IMR-90 (cell line): ENCODE measurements at regions not wholly inside any gene's neighbourhood (a gene's known extent, or its start where the extent isn't known, plus 50 kb on each side); places are given as distances from the start of the nearest gene placed in this dataset.

Experiments
- ATAC-seq: fragments of 200-7000 bp; cut with Tn5 transposase; 2 replicates; pipeline ENCODE4 v1.9.1; 2020; ENCODE audit warnings: low read depth, mild to moderate bottlenecking, moderate library complexity
- BruUV-seq: library from RNA; stranded (reverse); fragments of 400-500 nt; replicated peaks from 2 replicates; lab custom pipeline; 2021; lab: Mats Ljungman, UMichigan
- CTCF ChIA-PET: fragments of 300-600 bp; formaldehyde crosslinking; extraction: SDS; loops from one replicate; lab custom pipeline; 2021; ENCODE audit warnings: antibody characterized with exemption; lab: Yijun Ruan, JAX
- POLR2A ChIA-PET: fragments of 300-600 bp; sonication (Branson Sonifier 250); formaldehyde crosslinking; loops from one replicate; lab custom pipeline; 2022; ENCODE audit warnings: antibody characterized with exemption; ENCODE audit not compliant: unreplicated experiment; lab: Charles Lee
- DNase-seq: peaks from one replicate; pipeline ENCODE4 v3.0.0; 2013
- H2AFZ ChIP-seq: replicated peaks from 2 replicates; pipeline ENCODE3; 2013; ENCODE audit warnings: low read length, mild to moderate bottlenecking; ENCODE audit not compliant: poor library complexity
- H2AK5ac ChIP-seq: 2 replicates; pipeline ENCODE4 v1.6.1; 2013; ENCODE audit warnings: low read depth, low read length, inconsistent platforms
- H2AK9ac ChIP-seq: replicated peaks from 2 replicates; pipeline ENCODE3; 2013; ENCODE audit warnings: mild to moderate bottlenecking, low read depth, low read length, moderate library complexity; ENCODE audit not compliant: poor library complexity
- H2BK120ac ChIP-seq: 2 replicates; pipeline ENCODE4 v1.6.1; 2013; ENCODE audit warnings: low read depth, low read length, inconsistent platforms
- H2BK15ac ChIP-seq: 3 replicates; pipeline ENCODE4 v1.6.1; 2013; ENCODE audit warnings: low read depth, low read length, inconsistent platforms
- H2BK20ac ChIP-seq: 2 replicates; pipeline ENCODE4 v1.6.1; 2013; ENCODE audit warnings: low read depth, mild to moderate bottlenecking, inconsistent platforms, low read length, moderate library complexity
- H2BK5ac ChIP-seq: 2 replicates; pipeline ENCODE4 v1.6.1; 2013; ENCODE audit warnings: mild to moderate bottlenecking, low read depth, low read length, inconsistent platforms; ENCODE audit not compliant: poor library complexity, severe bottlenecking
- H3K14ac ChIP-seq: replicated peaks from 2 replicates; pipeline ENCODE4 v1.6.1; 2013; ENCODE audit warnings: low read depth, low read length, inconsistent platforms
- H3K18ac ChIP-seq: 2 replicates; pipeline ENCODE4 v1.6.1; 2013; ENCODE audit warnings: low read depth, low read length, control low read depth
- H3K23ac ChIP-seq: 2 replicates; pipeline ENCODE4 v1.6.1; 2013; ENCODE audit warnings: low read depth, low read length, inconsistent platforms
- H3K27ac ChIP-seq: 2 replicates; pipeline ENCODE4 v1.5.1; 2013; ENCODE audit warnings: mild to moderate bottlenecking, control low read depth, low read length; ENCODE audit not compliant: insufficient read depth
- H3K27me3 ChIP-seq: 2 replicates; pipeline ENCODE4 v1.6.1; 2013; ENCODE audit warnings: low read length; ENCODE audit not compliant: control insufficient read depth, insufficient read depth
- H3K36me3 ChIP-seq: 2 replicates; pipeline ENCODE4 v1.6.1; 2013; ENCODE audit warnings: low read length, mixed read lengths; ENCODE audit not compliant: control insufficient read depth, insufficient read depth
- H3K4ac ChIP-seq: 2 replicates; pipeline ENCODE4 v1.6.1; 2013; ENCODE audit warnings: low read depth, low read length, inconsistent platforms
- H3K4me1 ChIP-seq: 2 replicates; pipeline ENCODE4 v1.6.1; 2013; ENCODE audit warnings: low read length, mixed read lengths; ENCODE audit not compliant: control insufficient read depth, insufficient read depth
- H3K4me2 ChIP-seq: 2 replicates; pipeline ENCODE4 v1.6.1; 2013; ENCODE audit warnings: low read depth, mild to moderate bottlenecking, control low read depth, low read length, moderate library complexity
- H3K4me3 ChIP-seq: 2 replicates; pipeline ENCODE4 v1.5.1; 2013; ENCODE audit warnings: low read depth, mild to moderate bottlenecking, control low read depth, low read length, moderate library complexity; ENCODE audit not compliant: insufficient read depth
- H3K56ac ChIP-seq: 2 replicates; pipeline ENCODE4 v1.6.1; 2013; ENCODE audit warnings: low read length, inconsistent platforms; ENCODE audit not compliant: insufficient read depth; ENCODE audit errors: extremely low read depth
- H3K79me1 ChIP-seq, 2 experiments: 2 replicates each; pipeline ENCODE4 v1.6.1; 2013; ENCODE audit warnings: low read length in 2 of 2, inconsistent platforms in 1 of 2, low read depth in 1 of 2
- H3K9ac ChIP-seq: 2 replicates; pipeline ENCODE4 v1.6.1; 2013; ENCODE audit warnings: low read depth, low read length, control low read depth
- H3K9me1 ChIP-seq: 2 replicates; pipeline ENCODE4 v1.6.1; 2013; ENCODE audit warnings: low read length, inconsistent platforms; ENCODE audit not compliant: insufficient read depth
- H3K9me3 ChIP-seq: 2 replicates; pipeline ENCODE4 v1.6.1; 2013; ENCODE audit warnings: low read length; ENCODE audit not compliant: control insufficient read depth, insufficient read depth
- H4K20me1 ChIP-seq: 2 replicates; pipeline ENCODE4 v1.6.1; 2013; ENCODE audit warnings: low read length, inconsistent platforms; ENCODE audit not compliant: insufficient read depth
- H4K5ac ChIP-seq: 2 replicates; pipeline ENCODE4 v1.6.1; 2013; ENCODE audit warnings: mild to moderate bottlenecking, low read depth, low read length, control low read depth
- H4K8ac ChIP-seq, 2 experiments: 2 replicates each; pipeline ENCODE4 v1.6.1; 2013; ENCODE audit warnings: low read depth in 2 of 2, low read length in 2 of 2, control low read depth in 1 of 2, inconsistent platforms in 1 of 2
- H4K91ac ChIP-seq: 2 replicates; pipeline ENCODE4 v1.6.1; 2013; ENCODE audit warnings: low read depth, low read length, inconsistent platforms; ENCODE audit not compliant: insufficient read depth
- CEBPB ChIP-seq: IDR thresholded peaks from 2 replicates; pipeline ENCODE4 v1.6.1; 2012; ENCODE audit warnings: low read depth, low read length, improper control_type of control experiment
- MAFK ChIP-seq: IDR thresholded peaks from 2 replicates; pipeline ENCODE4 v1.6.1; 2012; ENCODE audit warnings: low read depth, low read length, improper control_type of control experiment
- MAZ ChIP-seq: IDR thresholded peaks from 2 replicates; pipeline ENCODE4 v1.6.1; 2012; ENCODE audit warnings: low read depth, mild to moderate bottlenecking, low read length, improper control_type of control experiment, moderate library complexity, borderline replicate concordance
- SMC3 ChIP-seq: fragments of 150-350 bp; IDR thresholded peaks from 2 replicates; pipeline ENCODE4 v1.6.1; 2016; ENCODE audit warnings: low read depth, mild to moderate bottlenecking, antibody characterized with exemption, low read length, moderate library complexity
- WGBS, 2 experiments: methylation state at CpG; one replicate each; pipeline versions ENCODE4 v1.1.5 to v1.1.7; 2013; ENCODE audit warnings: missing lambda C conversion rate in 2 of 2; ENCODE audit not compliant: insufficient read length in 1 of 2; ENCODE audit errors: extremely low coverage in 2 of 2; 5-methylcytosine and 5-hydroxymethylcytosine counted together
- dilution Hi-C: fragments of 300-500 bp; cut with HindIII; formaldehyde crosslinking; loops from one replicate; pipeline ENCODE4 v1.14.3; 2018; ENCODE audit warnings: low sequenced_read_pairs; ENCODE audit not compliant: unreplicated experiment
- in situ Hi-C: fragments of 300-500 bp; cut with MboI; formaldehyde crosslinking; loops from 3 replicates; pipeline ENCODE4 v1.14.3; 2019; ENCODE audit warnings: low sequenced_read_pairs, inconsistent platforms, mixed read lengths
- intact Hi-C: fragments of 100-400 bp; cut with micrococcal nuclease; formaldehyde crosslinking; loops from 2 replicates; pipeline ENCODE4 v1.10.0; 2022

DNA sequence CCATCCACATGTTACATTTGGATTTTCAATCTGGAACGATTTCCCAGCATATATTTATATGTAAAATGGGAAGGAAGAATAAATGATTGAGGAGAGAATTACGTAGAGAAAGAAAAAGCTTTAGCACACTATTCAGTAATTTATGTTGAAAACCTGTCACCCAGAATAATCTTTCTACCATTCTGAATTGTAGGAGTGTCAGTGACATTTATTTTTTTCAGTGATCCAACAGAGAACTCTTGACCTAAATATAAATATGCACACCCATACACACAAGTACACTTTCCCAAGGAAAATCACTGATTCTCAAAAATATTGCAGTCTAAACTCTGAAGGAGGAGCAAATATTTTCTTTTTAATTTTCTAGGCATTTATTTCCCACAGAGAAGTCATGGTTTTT lies 140.2 kb upstream of the LRP1B start:
- no CpG with 5 or more reads among the region's 2 CpGs for WGBS, 2 experiments
- no peaks in the 10 kb centered on the region for H3K79me1 ChIP-seq
- no peak for DNase-seq
- H3K9me1 ChIP-seq = no peaks in the 10 kb centered on the region
- no peaks in the 10 kb centered on the region for H3K27me3 ChIP-seq
- no peak overlapping the region for H4K5ac ChIP-seq
- ATAC-seq = no peak
- CTCF ChIA-PET = no interaction called here
- no peaks in the 10 kb centered on the region for H4K20me1 ChIP-seq
- POLR2A ChIA-PET = interaction anchor here (0.6 kb wide), 1 partner anchor 750 kb away, joined by 3 read pairs; no protein-coding TSS in a partner anchor
- no peak overlapping the region for H3K56ac ChIP-seq
- H2BK5ac ChIP-seq = no peak overlapping the region
- H3K9ac ChIP-seq = no peak overlapping the region
- H2AK9ac ChIP-seq = no peak overlapping the region
- no peak overlapping the region for H3K4me3 ChIP-seq
- H3K4me1 ChIP-seq = no peaks in the 10 kb centered on the region
- no peak overlapping the region for H2AK5ac ChIP-seq
- no peak for TF ChIP-seq CEBPB
- no peak for TF ChIP-seq SMC3
- no peak for TF ChIP-seq MAFK
- no peak for TF ChIP-seq MAZ
- no peak overlapping the region for H4K8ac ChIP-seq
- H3K36me3 ChIP-seq = no peaks in the 10 kb centered on the region
- H3K23ac ChIP-seq = no peak overlapping the region
- intact Hi-C loops (no loop called here), dilution Hi-C loops (no loop called here), in situ Hi-C loops (no loop called here)
- H3K18ac ChIP-seq = no peak overlapping the region
- H2BK15ac ChIP-seq = no peak overlapping the region
- no peak overlapping the region for H2AFZ ChIP-seq
- H3K9me3 ChIP-seq = no peaks in the 10 kb centered on the region
- H3K4ac ChIP-seq = no peak overlapping the region
- no peak overlapping the region for H4K91ac ChIP-seq
- no peak overlapping the region for H3K14ac ChIP-seq
- H2BK20ac ChIP-seq = no peak overlapping the region
- no peak overlapping the region for H2BK120ac ChIP-seq
- BruUV-seq = no TSS peak
- no peak overlapping the region for H3K27ac ChIP-seq
- no peak overlapping the region for H3K4me2 ChIP-seq
